Gastroesophageal sphincter (tissue), 3 donors: ENCODE measurements at regions not wholly inside any gene's neighbourhood (a gene's known extent, or its start where the extent isn't known, plus 50 kb on each side); places are given as distances from the start of the nearest gene placed in this dataset.

ENCODE experiments used
- CTCF ChIP-seq, 4 experiments: fragments of 200-600 bp in 2 of 4; fragments of 450-650 bp in 2 of 4; sonication (generic) in 1 of 4; IDR thresholded peaks; one replicate each; pipeline ENCODE4 v1.5.1; 2017 to 2019; ENCODE audit warnings: antibody characterized with exemption in 4 of 4, mild to moderate bottlenecking in 2 of 4, moderate library complexity in 2 of 4
- EP300 ChIP-seq: sonication (generic); formaldehyde crosslinking; IDR thresholded peaks from one replicate; pipeline ENCODE4 v1.6.1; 2017; ENCODE audit warnings: antibody characterized with exemption, mild to moderate bottlenecking
- POLR2AphosphoS5 ChIP-seq: sonication (generic); formaldehyde crosslinking; IDR thresholded peaks from one replicate; pipeline ENCODE4 v1.6.1; 2017; ENCODE audit warnings: antibody characterized with exemption

GRCh38 chr10:71090330-71090729 lies 122.0 kb upstream of the UNC5B start:
- TF ChIP-seq CTCF (IDR thresholded peaks at IDR 0.05) = no peak
- TF ChIP-seq EP300 = no peak
- TF ChIP-seq POLR2AphosphoS5 = no peak
